GOT3 (cell line): ENCODE measurements at regions not wholly inside any gene's neighbourhood (a gene's known extent, or its start where the extent isn't known, plus 50 kb on each side); places are given as distances from the start of the nearest gene placed in this dataset.
"Not testable (repeated sequence)": the region's sequence is repeated elsewhere in the genome, so short reads cannot be mapped to it uniquely, and the experiment has no call there.

ENCODE experiments used
- DNase-seq: peaks from one replicate; lab custom pipeline; 2025; ENCODE audit warnings: mixed read lengths; lab: John Stamatoyannopoulos, UW

GRCh38 chr1:30184393-30185141, 538.8 kb downstream of the MATN1 start:
- DNase-seq: no peak

GRCh38 chr1:30183895-30184294, 539.5 kb downstream of the MATN1 start:
- DNase-seq: no peak

GRCh38 chr1:30183006-30183405, 540.4 kb downstream of the MATN1 start:
- DNase-seq: no peak

- no peak for DNase-seq
These were observed 543.3 kb downstream of the MATN1 start for GRCh38 chr1:30179942-30180543.

- no peak for DNase-seq
These were observed 546.9 kb downstream of the MATN1 start for GRCh38 chr1:30176477-30176876.

- DNase-seq: no peak
These were observed 548.9 kb downstream of the MATN1 start for GRCh38 chr1:30174499-30174898.

- no peak for DNase-seq
These were observed 549.8 kb downstream of the MATN1 start for GRCh38 chr1:30173560-30173959.

GRCh38 chr1:30172757-30173156, 550.6 kb downstream of the MATN1 start:
- DNase-seq: no peak

- DNase-seq: no peak
These were observed 551.1 kb downstream of the MATN1 start for GRCh38 chr1:30172299-30172694.

- DNase-seq: no peak
These were observed 551.7 kb downstream of the MATN1 start for GRCh38 chr1:30171537-30172298.

GRCh38 chr1:30169269-30169668, 554.1 kb downstream of the MATN1 start:
- no peak for DNase-seq

- no peak for DNase-seq
These were observed 557.2 kb downstream of the MATN1 start for GRCh38 chr1:30166174-30166573.

- DNase-seq: no peak
These were observed 558.3 kb downstream of the MATN1 start for GRCh38 chr1:30165116-30165515.

GRCh38 chr1:30164693-30165092, 558.7 kb downstream of the MATN1 start:
- DNase-seq: no peak

- no peak for DNase-seq
These were observed 560.8 kb downstream of the MATN1 start for GRCh38 chr1:30162565-30162964.

- DNase-seq: no peak
These were observed 561.4 kb downstream of the MATN1 start for GRCh38 chr1:30161953-30162352.

- DNase-seq: no peak
These were observed 562.2 kb downstream of the MATN1 start for GRCh38 chr1:30160999-30161689.

GRCh38 chr1:30159015-30159414, 564.4 kb downstream of the MATN1 start:
- DNase-seq: no peak

GRCh38 chr1:30155698-30156097, 567.7 kb downstream of the MATN1 start:
- not testable (repeated sequence) for DNase-seq

- not testable (repeated sequence) for DNase-seq
These were observed 568.1 kb downstream of the MATN1 start for GRCh38 chr1:30155253-30155652.

- DNase-seq: no peak
These were observed 569.5 kb downstream of the MATN1 start for GRCh38 chr1:30153743-30154449.

- DNase-seq: no peak
These were observed 571.6 kb downstream of the MATN1 start for GRCh38 chr1:30151826-30152225.
